ENCODE measurements at regions not wholly inside any gene's neighbourhood (a gene's known extent, or its start where the extent isn't known, plus 50 kb on each side); places are given as distances from the start of the nearest gene placed in this dataset.

GRCh38 chr14:66254038-66254437, 232.1 kb upstream of the CCDC196 start:
- TF ChIP-seq CTCF (IDR thresholded peaks at IDR 0.05; ENCODE audit: low read depth, low read length) (no peak), EZH2phosphoT487 (IDR thresholded peaks at IDR 0.05; ENCODE audit: low read depth) (no peak)
